Kidney epithelial cell (primary cell): ENCODE measurements at regions not wholly inside any gene's neighbourhood (a gene's known extent, or its start where the extent isn't known, plus 50 kb on each side); places are given as distances from the start of the nearest gene placed in this dataset.

Experiments used
- DNase-seq: peaks from one replicate; pipeline ENCODE4 v3.0.0-alpha.2; 2010; ENCODE audit warnings: low read depth
- H3K27me3 ChIP-seq: 2 replicates; pipeline ENCODE4 v1.6.0; 2011; ENCODE audit warnings: low read length; ENCODE audit not compliant: control insufficient read depth, insufficient read depth
- H3K36me3 ChIP-seq: 2 replicates; pipeline ENCODE4 v1.5.1; 2011; ENCODE audit warnings: low read length; ENCODE audit not compliant: control insufficient read depth, insufficient read depth
- H3K4me3 ChIP-seq: 2 replicates; pipeline ENCODE4 v1.5.1; 2011; ENCODE audit warnings: low read depth, mild to moderate bottlenecking, control low read depth, low read length
- TF ChIP-seq, protein P1 (sequence below): IDR thresholded peaks from 2 replicates; pipeline ENCODE4 v1.5.1; 2011; ENCODE audit warnings: mild to moderate bottlenecking, moderate library complexity, low read length, control low read depth, inconsistent platforms; ENCODE audit not compliant: insufficient read depth, poor library complexity, severe bottlenecking

DNA sequence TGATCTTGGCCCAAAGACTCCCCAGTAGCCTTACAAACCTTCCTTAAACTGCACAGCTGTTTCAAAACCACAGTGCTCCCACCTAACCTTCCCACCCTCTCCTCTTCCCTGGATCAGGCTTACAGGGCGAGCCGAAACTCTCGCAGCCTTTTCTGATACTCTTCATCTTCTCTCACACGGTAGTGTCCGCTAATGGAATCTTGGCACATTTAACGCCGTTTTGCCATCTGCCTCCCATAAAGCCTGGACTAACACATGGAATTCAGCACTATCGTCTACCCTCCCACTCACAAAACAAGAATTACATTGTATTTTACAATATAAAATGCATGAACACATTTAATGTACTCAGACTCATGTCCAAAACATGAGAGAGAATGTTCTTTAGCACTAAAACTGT lies 135.9 kb downstream of the RAP2A start:
- Histone ChIP-seq H3K4me3 (no peak overlapping the region), H3K36me3 (no peaks in the 10 kb centered on the region), H3K27me3 (no peaks in the 10 kb centered on the region)
- no peak for DNase-seq
- TF ChIP-seq, protein P1, sequence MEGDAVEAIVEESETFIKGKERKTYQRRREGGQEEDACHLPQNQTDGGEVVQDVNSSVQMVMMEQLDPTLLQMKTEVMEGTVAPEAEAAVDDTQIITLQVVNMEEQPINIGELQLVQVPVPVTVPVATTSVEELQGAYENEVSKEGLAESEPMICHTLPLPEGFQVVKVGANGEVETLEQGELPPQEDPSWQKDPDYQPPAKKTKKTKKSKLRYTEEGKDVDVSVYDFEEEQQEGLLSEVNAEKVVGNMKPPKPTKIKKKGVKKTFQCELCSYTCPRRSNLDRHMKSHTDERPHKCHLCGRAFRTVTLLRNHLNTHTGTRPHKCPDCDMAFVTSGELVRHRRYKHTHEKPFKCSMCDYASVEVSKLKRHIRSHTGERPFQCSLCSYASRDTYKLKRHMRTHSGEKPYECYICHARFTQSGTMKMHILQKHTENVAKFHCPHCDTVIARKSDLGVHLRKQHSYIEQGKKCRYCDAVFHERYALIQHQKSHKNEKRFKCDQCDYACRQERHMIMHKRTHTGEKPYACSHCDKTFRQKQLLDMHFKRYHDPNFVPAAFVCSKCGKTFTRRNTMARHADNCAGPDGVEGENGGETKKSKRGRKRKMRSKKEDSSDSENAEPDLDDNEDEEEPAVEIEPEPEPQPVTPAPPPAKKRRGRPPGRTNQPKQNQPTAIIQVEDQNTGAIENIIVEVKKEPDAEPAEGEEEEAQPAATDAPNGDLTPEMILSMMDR = no peak

DNA sequence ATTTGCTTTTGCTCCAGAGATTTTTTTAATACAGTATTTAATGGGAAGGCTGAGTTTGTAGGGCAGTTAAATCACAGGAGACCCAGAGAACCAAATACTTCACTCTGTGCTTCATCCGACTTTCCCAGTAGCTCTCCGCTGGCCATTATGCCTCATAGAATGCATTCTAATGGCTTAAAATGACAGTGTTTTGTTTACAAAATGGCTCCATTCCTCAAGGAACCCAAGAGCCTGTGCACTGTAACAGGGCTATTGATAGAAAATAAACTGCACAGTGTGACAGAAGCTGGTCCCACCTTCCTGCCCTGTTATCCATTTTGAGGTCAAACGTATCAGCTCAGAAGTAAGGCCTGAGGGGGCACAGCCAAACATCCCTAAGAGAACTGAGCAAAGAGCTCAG lies 136.5 kb downstream of the RAP2A start:
- Histone ChIP-seq H3K36me3 (no peaks in the 10 kb centered on the region), H3K27me3 (no peaks in the 10 kb centered on the region), H3K4me3 (no peak overlapping the region)
- TF ChIP-seq, protein P1 = no peak
- DNase-seq = no peak

DNA sequence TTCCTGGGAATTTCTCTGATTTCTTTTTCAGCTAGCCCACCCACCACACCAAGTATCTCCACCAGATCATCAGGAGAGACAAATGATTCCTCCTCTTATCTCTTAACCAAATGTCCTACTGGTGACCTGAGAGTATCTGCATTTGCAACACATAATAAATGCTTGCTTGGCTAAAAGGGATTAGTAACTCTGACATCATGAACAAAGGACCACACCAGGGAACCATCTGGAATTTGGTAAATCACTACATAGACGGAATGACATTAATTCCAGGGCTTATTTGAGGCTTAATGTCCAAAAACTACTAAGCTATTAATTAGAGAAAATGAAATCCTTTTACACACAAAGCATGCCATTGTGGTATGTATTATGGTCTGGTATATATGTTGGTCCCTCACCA lies 139.0 kb downstream of the RAP2A start:
- no peaks in the 10 kb centered on the region for H3K36me3 ChIP-seq
- TF ChIP-seq, protein P1 = no peak
- no peaks in the 10 kb centered on the region for H3K27me3 ChIP-seq
- no peak for DNase-seq
- no peak overlapping the region for H3K4me3 ChIP-seq

DNA sequence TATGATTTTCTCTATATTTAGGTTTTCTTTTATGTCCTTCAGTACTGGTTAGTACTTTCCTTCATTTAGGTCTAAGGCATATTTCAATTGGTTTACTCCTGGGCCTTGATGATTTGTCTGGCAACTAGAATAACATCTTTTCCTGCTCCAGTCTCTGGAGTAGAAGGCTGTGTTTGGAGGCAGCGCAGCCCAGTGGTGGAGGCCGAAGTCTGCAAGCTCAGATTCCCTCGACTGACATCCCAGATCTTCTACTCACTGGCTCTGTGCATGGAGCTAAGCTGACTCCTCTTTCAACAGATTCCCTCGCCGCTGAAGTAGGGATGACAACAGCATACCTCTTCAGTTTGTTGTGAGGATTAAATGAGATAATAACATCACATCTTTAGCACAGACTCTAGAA lies 141.0 kb downstream of the RAP2A start:
- H3K4me3 ChIP-seq = no peak overlapping the region
- TF ChIP-seq, protein P1 = peak; percentile 57
- H3K27me3 ChIP-seq = no peaks in the 10 kb centered on the region
- no peaks in the 10 kb centered on the region for H3K36me3 ChIP-seq
- no peak for DNase-seq

DNA sequence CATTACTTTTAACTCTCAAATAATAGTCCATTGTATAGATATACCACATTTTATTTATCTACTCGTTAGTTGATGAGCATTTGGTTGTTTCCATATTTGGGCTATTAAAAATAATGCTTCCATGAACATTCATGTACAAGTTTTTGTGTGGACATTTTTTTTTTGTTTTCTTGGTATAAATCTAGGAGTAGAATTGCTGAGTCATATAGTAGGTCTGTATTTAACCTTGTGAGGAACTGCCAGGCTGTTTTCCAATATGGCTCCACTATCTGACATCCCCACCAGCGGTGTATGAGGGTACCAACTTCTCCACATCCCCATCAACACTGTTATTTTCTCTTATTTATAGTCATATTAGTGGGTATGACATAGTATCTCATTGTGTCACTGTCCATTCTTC lies 143.1 kb downstream of the RAP2A start:
- DNase-seq = no peak
- Histone ChIP-seq H3K4me3 (no peak overlapping the region), H3K36me3 (no peaks in the 10 kb centered on the region), H3K27me3 (no peaks in the 10 kb centered on the region)
- TF ChIP-seq, protein P1 = no peak

DNA sequence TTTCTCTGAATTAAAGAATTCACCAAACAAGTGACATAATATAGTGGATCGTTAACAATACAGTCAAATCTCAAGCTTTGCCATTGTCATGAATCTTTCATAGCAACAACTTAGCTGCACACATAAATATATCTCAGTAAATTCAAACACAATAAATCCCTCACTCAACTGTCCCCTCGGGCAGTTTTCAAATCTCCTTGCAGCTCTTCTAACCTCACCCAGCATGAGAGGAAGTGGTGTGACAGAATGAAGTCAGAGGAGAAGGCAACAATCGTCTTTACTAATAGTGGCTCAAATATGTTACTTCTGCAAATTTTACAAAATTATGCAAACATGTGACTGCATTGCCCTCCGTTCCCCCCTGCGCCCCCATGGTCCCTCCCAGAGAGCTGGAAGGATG lies 148.2 kb downstream of the RAP2A start:
- H3K36me3 ChIP-seq = no peaks in the 10 kb centered on the region
- H3K27me3 ChIP-seq = no peaks in the 10 kb centered on the region
- H3K4me3 ChIP-seq = no peak overlapping the region
- DNase-seq = no peak
- TF ChIP-seq, protein P1 = no peak
